OCI-LY1 (cell line): ENCODE measurements at regions not wholly inside any gene's neighbourhood (a gene's known extent, or its start where the extent isn't known, plus 50 kb on each side); places are given as distances from the start of the nearest gene placed in this dataset.

ENCODE experiments used
- EZH2 ChIP-seq: fragments of 200-600 bp; sonication (generic), shearing (Covaris generic); IDR thresholded peaks from 2 replicates; pipeline ENCODE4 v1.8.0; 2017; ENCODE audit warnings: borderline replicate concordance, mixed run types, mild to moderate bottlenecking, antibody characterized with exemption, low read length, moderate library complexity, mixed read lengths
- TF ChIP-seq, protein P1 (sequence below): fragments of 200-600 bp; sonication (generic), shearing (Covaris generic); IDR thresholded peaks from 2 replicates; pipeline ENCODE4 v1.5.1; 2017; ENCODE audit warnings: mild to moderate bottlenecking, antibody characterized with exemption, low read length, moderate library complexity, mixed read lengths

DNA sequence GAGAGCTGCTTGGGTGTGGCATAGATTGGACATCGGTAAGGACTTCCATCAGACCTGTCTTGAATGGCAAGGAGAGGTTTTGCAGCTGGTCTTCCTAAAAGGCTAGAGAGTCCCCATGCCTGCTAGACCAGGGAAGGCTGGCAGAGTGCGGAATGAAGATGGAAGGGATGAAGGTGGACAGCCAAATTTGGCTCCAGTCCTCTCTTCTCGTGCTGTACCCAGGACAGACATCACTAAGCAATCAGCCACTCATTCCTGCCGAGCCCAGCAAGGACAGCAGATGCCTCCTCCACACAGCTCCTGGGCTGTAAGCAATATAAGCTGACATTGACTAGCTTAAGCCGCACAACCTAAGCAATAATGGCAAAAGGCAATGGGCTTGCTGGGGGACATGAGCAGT, 112.0 kb downstream of the OLFM1 start:
- TF ChIP-seq, protein P1, sequence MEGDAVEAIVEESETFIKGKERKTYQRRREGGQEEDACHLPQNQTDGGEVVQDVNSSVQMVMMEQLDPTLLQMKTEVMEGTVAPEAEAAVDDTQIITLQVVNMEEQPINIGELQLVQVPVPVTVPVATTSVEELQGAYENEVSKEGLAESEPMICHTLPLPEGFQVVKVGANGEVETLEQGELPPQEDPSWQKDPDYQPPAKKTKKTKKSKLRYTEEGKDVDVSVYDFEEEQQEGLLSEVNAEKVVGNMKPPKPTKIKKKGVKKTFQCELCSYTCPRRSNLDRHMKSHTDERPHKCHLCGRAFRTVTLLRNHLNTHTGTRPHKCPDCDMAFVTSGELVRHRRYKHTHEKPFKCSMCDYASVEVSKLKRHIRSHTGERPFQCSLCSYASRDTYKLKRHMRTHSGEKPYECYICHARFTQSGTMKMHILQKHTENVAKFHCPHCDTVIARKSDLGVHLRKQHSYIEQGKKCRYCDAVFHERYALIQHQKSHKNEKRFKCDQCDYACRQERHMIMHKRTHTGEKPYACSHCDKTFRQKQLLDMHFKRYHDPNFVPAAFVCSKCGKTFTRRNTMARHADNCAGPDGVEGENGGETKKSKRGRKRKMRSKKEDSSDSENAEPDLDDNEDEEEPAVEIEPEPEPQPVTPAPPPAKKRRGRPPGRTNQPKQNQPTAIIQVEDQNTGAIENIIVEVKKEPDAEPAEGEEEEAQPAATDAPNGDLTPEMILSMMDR = no peak
- TF ChIP-seq EZH2 = no peak
